Endothelial cell (in vitro differentiated cells): ENCODE measurements at regions not wholly inside any gene's neighbourhood (a gene's known extent, or its start where the extent isn't known, plus 50 kb on each side); places are given as distances from the start of the nearest gene placed in this dataset.

ENCODE experiments used
- DNase-seq: peaks from one replicate; pipeline ENCODE4 v3.0.0; 2021; ENCODE audit warnings: low spot score
- H3K27ac Mint-ChIP-seq: one replicate; pipeline ENCODE4 v1.8.0; 2021; ENCODE audit warnings: mixed read lengths, inconsistent platforms; ENCODE audit not compliant: unreplicated experiment
- H3K27me3 Mint-ChIP-seq: one replicate; pipeline ENCODE4 v1.8.0; 2021; ENCODE audit warnings: mild to moderate bottlenecking, moderate library complexity, mixed read lengths, inconsistent platforms; ENCODE audit not compliant: unreplicated experiment
- H3K36me3 Mint-ChIP-seq: one replicate; pipeline ENCODE4 v1.8.0; 2021; ENCODE audit warnings: mild to moderate bottlenecking, low read depth, mixed read lengths, inconsistent platforms; ENCODE audit not compliant: unreplicated experiment
- H3K4me1 Mint-ChIP-seq: one replicate; pipeline ENCODE4 v1.8.0; 2021; ENCODE audit warnings: mild to moderate bottlenecking, mixed read lengths, inconsistent platforms; ENCODE audit not compliant: unreplicated experiment
- H3K4me3 Mint-ChIP-seq: one replicate; pipeline ENCODE4 v1.8.0; 2021; ENCODE audit warnings: mild to moderate bottlenecking, mixed read lengths, inconsistent platforms; ENCODE audit not compliant: unreplicated experiment
- H3K9me3 Mint-ChIP-seq: one replicate; pipeline ENCODE4 v1.8.0; 2021; ENCODE audit warnings: mixed read lengths, inconsistent platforms; ENCODE audit not compliant: unreplicated experiment
- CTCF ChIP-seq: fragments of 200-600 bp; sonication (generic); IDR thresholded peaks from one replicate; pipeline ENCODE4 v1.5.0; 2021; ENCODE audit warnings: antibody characterized with exemption; ENCODE audit not compliant: unreplicated experiment

GRCh38 chr17:63276821-63277220, 169.3 kb downstream of the CYB561 start:
- Mint-ChIP-seq H3K27ac (no peak overlapping the region), H3K4me3 (no peak overlapping the region), H3K27me3 (no peaks in the 10 kb centered on the region), H3K4me1 (no peaks in the 10 kb centered on the region), H3K9me3 (no peaks in the 10 kb centered on the region), H3K36me3 (peaks cover under 1% of the 10 kb centered on the region)
- no peak for TF ChIP-seq CTCF
- DNase-seq, result no peak

- no peak for DNase-seq
- H3K4me3 Mint-ChIP-seq, result no peak overlapping the region
- H3K9me3 Mint-ChIP-seq, result no peaks in the 10 kb centered on the region
- no peak overlapping the region for H3K27ac Mint-ChIP-seq
- TF ChIP-seq CTCF, result no peak
- H3K36me3 Mint-ChIP-seq, result peaks cover 2% of the 10 kb centered on the region
- no peaks in the 10 kb centered on the region for H3K27me3 Mint-ChIP-seq
- no peaks in the 10 kb centered on the region for H3K4me1 Mint-ChIP-seq
Measured at GRCh38 chr17:63277629-63278028, 168.5 kb downstream of the CYB561 start.

GRCh38 chr17:63278728-63279442, 167.2 kb downstream of the CYB561 start:
- Mint-ChIP-seq H3K27ac (no peak overlapping the region), H3K9me3 (no peaks in the 10 kb centered on the region), H3K27me3 (no peaks in the 10 kb centered on the region), H3K36me3 (peaks cover 8% of the 10 kb centered on the region), H3K4me1 (no peaks in the 10 kb centered on the region), H3K4me3 (no peak overlapping the region)
- DNase-seq, result no peak
- no peak for TF ChIP-seq CTCF

GRCh38 chr17:63279498-63280230, 166.4 kb downstream of the CYB561 start:
- no peak for TF ChIP-seq CTCF
- no peaks in the 10 kb centered on the region for H3K4me1 Mint-ChIP-seq
- no peaks in the 10 kb centered on the region for H3K27me3 Mint-ChIP-seq
- H3K36me3 Mint-ChIP-seq, result peaks cover 9% of the 10 kb centered on the region
- DNase-seq, result no peak
- H3K9me3 Mint-ChIP-seq, result no peaks in the 10 kb centered on the region
- no peak overlapping the region for H3K4me3 Mint-ChIP-seq
- H3K27ac Mint-ChIP-seq, result no peak overlapping the region

- no peaks in the 10 kb centered on the region for H3K9me3 Mint-ChIP-seq
- DNase-seq, result no peak
- H3K27me3 Mint-ChIP-seq, result no peaks in the 10 kb centered on the region
- peak overlapping the region; percentile 14 for H3K4me3 Mint-ChIP-seq
- no peak overlapping the region for H3K27ac Mint-ChIP-seq
- no peaks in the 10 kb centered on the region for H3K4me1 Mint-ChIP-seq
- no peak for TF ChIP-seq CTCF
- peaks cover 23% of the 10 kb centered on the region for H3K36me3 Mint-ChIP-seq
Measured at GRCh38 chr17:63282455-63282854, 163.7 kb downstream of the CYB561 start.
